ENCODE measurements at regions not wholly inside any gene's neighbourhood (a gene's known extent, or its start where the extent isn't known, plus 50 kb on each side); places are given as distances from the start of the nearest gene placed in this dataset.

DNA sequence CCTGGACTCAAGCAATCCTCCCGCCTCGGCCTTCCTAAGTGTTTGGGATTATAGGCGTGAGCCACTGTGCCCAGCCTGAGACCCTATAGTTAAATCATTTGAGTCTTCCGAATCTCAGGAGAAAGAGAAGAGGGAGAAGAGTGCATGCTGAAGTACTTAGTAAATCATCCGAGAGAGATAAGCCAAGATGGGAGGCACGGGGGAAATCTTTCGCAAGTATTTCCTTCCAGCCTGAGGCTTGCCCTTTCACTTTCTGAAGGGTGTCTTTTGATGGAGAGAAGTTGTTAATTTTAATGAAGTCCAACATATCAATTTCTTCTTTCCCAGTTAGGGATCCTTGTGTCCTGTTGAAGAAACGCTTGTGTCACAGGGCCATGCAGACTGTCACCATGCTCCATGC, 97.1 kb upstream of the SLC6A6 start:
- no peaks in the 10 kb centered on the region for H3K36me3 ChIP-seq (replicated peaks; ENCODE audit: control insufficient read depth, insufficient read depth, low read length)

DNA sequence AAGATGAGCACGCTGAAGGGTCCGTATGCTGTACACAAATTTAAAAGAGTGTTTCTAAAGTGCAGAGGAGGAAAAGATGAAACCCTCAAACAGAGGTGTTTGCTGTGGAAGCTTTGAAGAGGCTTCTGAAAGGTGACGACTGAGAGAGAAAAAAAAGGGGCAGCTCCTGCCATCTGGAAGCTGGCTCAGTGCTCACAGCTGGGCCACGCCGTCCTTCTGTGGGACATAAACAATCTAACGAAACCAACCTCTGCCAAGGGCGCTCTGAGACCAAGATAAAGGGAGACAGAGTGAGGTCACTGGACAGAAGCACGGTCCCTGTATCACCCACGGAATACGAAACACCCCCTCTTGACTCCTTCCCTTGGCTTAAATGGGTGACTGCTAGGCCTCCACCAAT, 96.3 kb upstream of the SLC6A6 start:
- no peak for DNase-seq

More for the DNA sequence above, 97.1 kb upstream of the SLC6A6 start:
- Histone ChIP-seq H3K27me3 (ENCODE audit: control insufficient read depth, insufficient read depth, low read length) (no peaks in the 10 kb centered on the region), H3K4me3 (ENCODE audit: insufficient read depth, low read depth, low read length) (no peak overlapping the region)
- no peak for DNase-seq

DNA sequence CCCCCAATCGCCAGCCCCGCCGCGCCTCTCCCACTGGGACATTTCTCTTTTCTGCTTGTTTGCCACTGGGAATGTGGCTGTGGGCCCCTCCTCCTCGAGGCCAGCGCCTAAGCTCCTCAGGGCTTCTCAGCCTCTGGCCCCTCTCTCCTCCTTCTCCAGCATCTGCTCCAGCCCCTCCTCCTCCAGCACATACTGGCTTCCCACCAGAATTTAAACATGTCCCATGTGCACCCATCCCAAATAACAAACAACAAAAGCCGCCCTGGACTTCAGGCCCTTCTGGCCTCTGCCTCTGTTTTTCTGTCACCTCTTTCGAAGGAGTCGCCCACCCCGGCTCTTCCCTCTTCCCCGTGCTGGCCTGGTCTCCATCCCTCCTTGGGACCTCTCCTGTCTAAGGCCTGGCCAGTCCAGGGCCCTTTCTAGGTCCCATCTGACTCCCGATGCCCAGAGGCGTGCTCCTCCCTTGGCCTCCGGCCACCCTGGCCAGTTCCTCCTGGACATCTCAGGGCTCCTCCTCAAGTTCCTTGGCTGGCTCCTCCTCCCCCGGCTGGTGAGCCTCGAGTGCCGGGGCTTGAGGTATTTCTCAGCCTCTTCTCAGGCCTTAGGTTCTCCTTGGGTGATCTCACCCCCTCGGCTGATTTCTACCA, 94.6 kb upstream of the SLC6A6 start:
- no peak for DNase-seq
- no peaks in the 10 kb centered on the region for H3K36me3 ChIP-seq (replicated peaks; ENCODE audit: control insufficient read depth, insufficient read depth, low read length)
- H3K4me3 ChIP-seq (ENCODE audit: insufficient read depth, low read depth, low read length) = no peak overlapping the region
- H3K27me3 ChIP-seq (ENCODE audit: control insufficient read depth, insufficient read depth, low read length) = peaks cover 2% of the 10 kb centered on the region

More for the DNA sequence above, 96.3 kb upstream of the SLC6A6 start:
- Histone ChIP-seq H3K36me3 (replicated peaks; ENCODE audit: control insufficient read depth, insufficient read depth, low read length) (no peaks in the 10 kb centered on the region), H3K27me3 (ENCODE audit: control insufficient read depth, insufficient read depth, low read length) (no peaks in the 10 kb centered on the region), H3K4me3 (ENCODE audit: insufficient read depth, low read depth, low read length) (no peak overlapping the region)

DNA sequence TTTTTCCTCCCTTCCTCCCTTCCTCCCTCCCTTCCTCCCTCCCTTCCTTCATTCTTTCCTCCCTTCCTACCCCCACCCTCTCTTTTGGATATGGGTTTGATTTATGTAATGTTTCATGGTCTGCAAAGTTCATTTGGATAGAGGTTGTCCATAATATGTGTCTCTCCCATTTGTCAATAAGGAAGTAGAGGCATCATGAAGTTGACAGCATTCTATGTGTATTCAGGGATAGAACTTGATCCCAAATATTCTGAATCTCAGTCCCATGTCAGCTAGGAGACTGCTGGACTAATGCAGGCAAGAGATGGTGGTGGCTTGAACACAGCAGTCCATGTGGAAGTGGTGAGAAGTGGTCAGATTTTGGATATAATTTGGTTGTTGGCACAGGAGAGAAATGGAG, 90.7 kb upstream of the SLC6A6 start:
- DNase-seq = no peak
- H3K4me3 ChIP-seq (ENCODE audit: insufficient read depth, low read depth, low read length) = no peak overlapping the region
- peaks cover 2% of the 10 kb centered on the region for H3K27me3 ChIP-seq (ENCODE audit: control insufficient read depth, insufficient read depth, low read length)
- no peaks in the 10 kb centered on the region for H3K36me3 ChIP-seq (replicated peaks; ENCODE audit: control insufficient read depth, insufficient read depth, low read length)

DNA sequence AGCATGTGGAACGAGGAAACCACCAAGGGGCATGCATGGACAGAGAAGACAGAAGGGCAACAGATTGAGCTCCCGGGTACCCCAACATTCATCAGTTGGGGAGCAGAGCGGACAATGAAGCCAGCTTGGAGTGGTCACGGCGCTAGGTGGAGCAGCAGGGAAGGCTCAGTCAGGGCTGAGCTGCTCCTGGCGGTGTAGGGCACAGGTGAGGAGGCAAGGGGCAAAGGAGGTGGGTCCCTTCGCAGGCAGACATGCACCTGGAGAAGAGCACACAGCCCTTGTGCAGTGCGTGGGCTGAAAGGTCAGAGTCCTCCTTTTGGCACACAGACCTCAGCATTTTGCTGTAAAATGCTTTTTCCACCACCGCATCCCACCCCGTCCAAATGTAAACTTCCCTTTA, 90.0 kb upstream of the SLC6A6 start:
- Histone ChIP-seq H3K4me3 (ENCODE audit: insufficient read depth, low read depth, low read length) (no peak overlapping the region), H3K27me3 (ENCODE audit: control insufficient read depth, insufficient read depth, low read length) (peaks cover 2% of the 10 kb centered on the region), H3K36me3 (replicated peaks; ENCODE audit: control insufficient read depth, insufficient read depth, low read length) (no peaks in the 10 kb centered on the region)
- DNase-seq = no peak

DNA sequence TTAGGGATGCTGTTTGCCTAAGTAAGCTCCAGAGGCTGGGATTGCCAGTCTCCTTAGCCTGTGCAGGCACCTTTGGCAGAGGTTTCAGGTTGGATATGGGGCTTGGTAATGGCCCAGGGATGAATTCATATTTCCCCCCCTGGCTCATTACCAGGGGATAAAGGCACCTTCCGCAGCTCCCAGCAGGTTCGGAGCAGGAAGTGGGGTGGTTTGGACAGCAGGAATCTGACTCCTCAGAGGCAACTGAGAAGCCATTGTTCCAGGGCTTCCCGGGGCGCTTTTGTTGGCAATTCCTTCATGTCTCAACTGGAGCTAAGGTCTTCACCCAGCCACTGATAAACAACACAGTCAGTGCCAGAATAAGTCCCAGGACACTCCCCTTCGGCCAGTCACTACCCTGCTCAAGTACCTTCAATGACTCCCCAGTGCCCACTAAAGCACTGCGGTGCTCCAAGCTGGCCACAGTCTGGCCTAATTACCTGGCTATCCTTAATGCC, 85.3 kb upstream of the SLC6A6 start:
- Histone ChIP-seq H3K27me3 (ENCODE audit: control insufficient read depth, insufficient read depth, low read length) (peaks cover 2% of the 10 kb centered on the region; the same call in 1 of the 2 replicates), H3K36me3 (replicated peaks; ENCODE audit: control insufficient read depth, insufficient read depth, low read length) (no peaks in the 10 kb centered on the region), H3K4me3 (ENCODE audit: insufficient read depth, low read depth, low read length) (no peak overlapping the region)
- no peak for DNase-seq

DNA sequence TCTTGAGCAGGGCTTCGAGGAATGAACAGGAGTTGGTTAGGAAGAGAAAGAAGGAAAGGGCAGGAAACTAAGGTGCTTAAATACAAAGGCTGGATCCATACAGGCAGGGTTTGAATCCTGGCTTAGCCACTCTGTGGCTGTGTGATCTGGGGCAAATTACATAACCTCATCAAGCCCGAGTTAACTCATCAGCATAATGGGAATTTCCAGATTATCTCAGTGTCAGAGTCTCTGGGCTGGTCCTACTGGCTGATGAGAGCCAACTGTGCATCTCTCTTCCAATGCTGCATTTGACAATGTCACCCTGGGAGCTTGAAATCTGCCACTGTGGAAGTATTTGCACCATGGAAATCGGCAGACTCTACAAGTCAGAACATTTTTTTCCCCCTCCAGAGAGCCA, 83.8 kb upstream of the SLC6A6 start:
- no peak for DNase-seq
- no peak overlapping the region for H3K4me3 ChIP-seq (ENCODE audit: insufficient read depth, low read depth, low read length)
- no peaks in the 10 kb centered on the region for H3K36me3 ChIP-seq (replicated peaks; ENCODE audit: control insufficient read depth, insufficient read depth, low read length)
- H3K27me3 ChIP-seq (ENCODE audit: control insufficient read depth, insufficient read depth, low read length) = no peaks in the 10 kb centered on the region

DNA sequence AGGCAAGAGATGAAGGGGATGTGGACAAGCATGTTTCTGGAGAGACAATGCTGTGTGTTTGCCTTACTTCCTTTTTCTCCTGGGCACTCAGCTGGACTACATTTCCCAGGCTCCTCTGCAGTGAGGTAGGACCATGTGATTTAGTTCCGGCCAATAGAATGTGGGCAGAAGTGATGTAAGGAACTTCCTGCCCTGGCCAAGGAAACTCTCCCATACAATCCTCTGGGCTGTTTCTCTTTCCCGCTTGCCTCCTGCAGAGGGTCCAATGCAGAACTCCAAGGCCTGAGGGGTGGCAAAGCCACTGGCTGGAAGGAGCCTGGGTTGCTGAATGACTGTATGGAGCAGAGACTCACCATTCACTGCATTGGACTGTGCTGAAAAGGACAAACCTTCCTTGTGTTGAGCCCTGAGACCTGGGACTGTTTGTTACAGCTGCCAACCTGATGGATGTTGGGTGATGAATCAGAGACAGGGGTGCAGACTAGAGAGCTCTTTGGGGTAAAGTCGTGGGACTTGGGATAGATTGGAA, 82.7 kb upstream of the SLC6A6 start:
- H3K4me3 ChIP-seq (ENCODE audit: insufficient read depth, low read depth, low read length) = peak overlapping the region; percentile 40
- DNase-seq = peak; percentile 92
- H3K27me3 ChIP-seq (ENCODE audit: control insufficient read depth, insufficient read depth, low read length) = no peaks in the 10 kb centered on the region
- no peaks in the 10 kb centered on the region for H3K36me3 ChIP-seq (replicated peaks; ENCODE audit: control insufficient read depth, insufficient read depth, low read length)

DNA sequence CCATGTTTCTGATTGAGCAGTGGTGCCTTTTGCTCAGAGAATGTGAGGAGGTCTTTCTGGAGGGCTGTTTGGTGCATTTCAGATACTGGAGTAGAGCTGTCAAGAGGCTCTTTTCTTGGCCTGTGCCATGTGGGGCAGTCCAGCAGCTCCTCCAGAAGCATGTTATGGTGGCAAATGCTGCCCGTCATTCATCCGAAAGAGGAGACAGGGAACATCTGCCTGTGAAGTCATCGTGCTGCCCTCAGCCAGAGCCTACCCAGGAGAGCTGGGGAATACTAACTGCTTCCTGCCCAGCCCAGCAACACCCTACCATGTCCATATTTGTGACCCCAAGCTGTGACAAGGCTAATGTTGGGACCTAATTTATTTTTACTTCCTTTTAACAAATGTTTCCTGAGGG, 82.2 kb upstream of the SLC6A6 start:
- DNase-seq = no peak
- H3K27me3 ChIP-seq (ENCODE audit: control insufficient read depth, insufficient read depth, low read length) = no peaks in the 10 kb centered on the region
- H3K36me3 ChIP-seq (replicated peaks; ENCODE audit: control insufficient read depth, insufficient read depth, low read length) = no peaks in the 10 kb centered on the region
- no peak overlapping the region for H3K4me3 ChIP-seq (ENCODE audit: insufficient read depth, low read depth, low read length)

DNA sequence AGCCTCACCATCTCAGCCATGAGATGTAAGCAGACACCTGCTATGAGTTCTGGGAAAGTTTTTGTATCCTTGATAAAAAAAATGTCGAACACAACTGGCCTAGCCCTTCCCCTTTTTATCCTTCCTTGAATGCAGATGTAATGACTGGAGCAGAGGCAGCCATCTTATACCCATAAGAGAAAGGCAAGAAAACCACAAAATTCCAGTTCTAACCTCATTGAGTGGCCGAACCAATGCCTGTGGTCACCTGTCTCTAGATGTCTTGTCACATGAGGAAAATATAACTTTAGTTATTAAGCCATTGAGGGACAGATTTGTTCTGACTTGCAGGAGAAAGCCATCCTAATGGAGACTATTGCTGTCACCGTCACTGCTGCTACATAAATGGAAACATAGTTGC, 80.4 kb upstream of the SLC6A6 start:
- H3K27me3 ChIP-seq (ENCODE audit: control insufficient read depth, insufficient read depth, low read length) = no peaks in the 10 kb centered on the region
- no peak overlapping the region for H3K4me3 ChIP-seq (ENCODE audit: insufficient read depth, low read depth, low read length)
- DNase-seq = no peak
- H3K36me3 ChIP-seq (replicated peaks; ENCODE audit: control insufficient read depth, insufficient read depth, low read length) = no peaks in the 10 kb centered on the region

DNA sequence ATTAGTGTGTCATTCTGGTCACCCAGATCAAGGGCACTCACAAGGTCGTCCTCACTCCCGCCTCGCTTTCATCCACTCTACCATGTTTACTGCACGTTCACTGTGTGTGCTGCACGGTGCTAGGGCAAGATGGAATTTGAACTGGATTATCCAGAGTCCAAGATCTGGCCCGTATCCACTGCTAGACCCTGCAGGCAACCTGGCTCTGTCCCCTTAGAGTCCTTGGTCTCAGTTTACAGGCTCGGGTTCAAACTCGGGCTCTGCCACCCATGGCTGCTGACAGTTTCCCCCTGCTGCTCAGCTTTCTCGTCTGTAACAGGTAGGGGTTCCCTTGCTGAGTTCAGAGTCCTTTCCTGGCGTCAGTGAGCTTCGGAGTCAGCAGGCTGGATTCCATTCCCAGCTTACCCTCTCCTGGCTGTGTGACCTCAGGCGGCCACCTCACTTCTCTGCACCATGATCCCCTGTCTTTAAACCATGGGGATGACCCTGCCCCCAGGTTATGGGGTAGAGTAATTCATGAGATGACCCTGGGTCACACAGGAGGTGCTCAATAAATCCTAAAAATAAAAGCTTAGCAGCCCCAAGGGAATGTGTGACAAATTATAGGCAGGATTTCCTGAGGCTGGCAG, 79.6 kb upstream of the SLC6A6 start:
- DNase-seq = no peak
- H3K27me3 ChIP-seq (ENCODE audit: control insufficient read depth, insufficient read depth, low read length) = no peaks in the 10 kb centered on the region
- no peaks in the 10 kb centered on the region for H3K36me3 ChIP-seq (replicated peaks; ENCODE audit: control insufficient read depth, insufficient read depth, low read length)
- H3K4me3 ChIP-seq (ENCODE audit: insufficient read depth, low read depth, low read length) = no peak overlapping the region

DNA sequence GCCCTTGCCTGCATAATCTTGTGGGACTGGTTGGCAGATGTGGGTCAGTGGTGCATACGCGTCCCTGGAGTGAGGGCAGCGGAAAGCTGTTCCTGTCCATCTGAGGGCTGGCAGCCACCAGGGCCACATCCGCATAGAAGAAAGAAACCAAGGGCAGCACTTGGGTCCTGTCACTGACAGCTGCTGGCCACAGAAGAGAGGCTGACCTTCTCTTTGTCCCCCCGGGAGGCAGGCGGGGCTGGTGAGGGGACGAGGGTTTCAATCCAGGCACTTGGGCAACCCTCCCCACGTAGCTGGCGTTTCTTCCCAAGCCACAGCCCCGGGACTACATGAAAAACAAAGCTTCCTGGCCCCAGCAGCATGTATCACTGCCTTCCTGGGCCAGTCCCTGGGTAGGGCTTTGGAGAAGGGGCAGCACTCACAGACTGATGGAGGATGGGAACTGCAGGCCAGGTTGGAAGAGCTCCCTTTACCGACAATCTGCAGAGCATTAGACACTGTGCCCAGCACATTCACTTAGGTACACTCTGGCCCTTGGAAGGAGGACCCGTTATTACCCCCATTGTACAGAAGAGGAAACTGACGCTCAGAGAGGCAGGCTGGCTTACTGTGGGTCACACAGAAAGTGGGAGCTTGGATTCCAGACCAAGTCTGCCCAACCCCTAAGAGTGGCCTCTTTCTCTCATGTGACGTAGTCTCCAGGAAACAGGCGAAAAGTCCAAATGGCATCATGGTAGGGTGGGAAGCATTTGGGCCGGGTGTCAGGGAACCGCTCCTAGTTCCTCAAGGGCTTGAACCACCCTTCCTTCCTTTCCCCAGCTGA, 78.8 kb upstream of the SLC6A6 start:
- DNase-seq = no peak
- no peaks in the 10 kb centered on the region for H3K36me3 ChIP-seq (replicated peaks; ENCODE audit: control insufficient read depth, insufficient read depth, low read length)
- H3K4me3 ChIP-seq (ENCODE audit: insufficient read depth, low read depth, low read length) = no peak overlapping the region
- no peaks in the 10 kb centered on the region for H3K27me3 ChIP-seq (ENCODE audit: control insufficient read depth, insufficient read depth, low read length)

DNA sequence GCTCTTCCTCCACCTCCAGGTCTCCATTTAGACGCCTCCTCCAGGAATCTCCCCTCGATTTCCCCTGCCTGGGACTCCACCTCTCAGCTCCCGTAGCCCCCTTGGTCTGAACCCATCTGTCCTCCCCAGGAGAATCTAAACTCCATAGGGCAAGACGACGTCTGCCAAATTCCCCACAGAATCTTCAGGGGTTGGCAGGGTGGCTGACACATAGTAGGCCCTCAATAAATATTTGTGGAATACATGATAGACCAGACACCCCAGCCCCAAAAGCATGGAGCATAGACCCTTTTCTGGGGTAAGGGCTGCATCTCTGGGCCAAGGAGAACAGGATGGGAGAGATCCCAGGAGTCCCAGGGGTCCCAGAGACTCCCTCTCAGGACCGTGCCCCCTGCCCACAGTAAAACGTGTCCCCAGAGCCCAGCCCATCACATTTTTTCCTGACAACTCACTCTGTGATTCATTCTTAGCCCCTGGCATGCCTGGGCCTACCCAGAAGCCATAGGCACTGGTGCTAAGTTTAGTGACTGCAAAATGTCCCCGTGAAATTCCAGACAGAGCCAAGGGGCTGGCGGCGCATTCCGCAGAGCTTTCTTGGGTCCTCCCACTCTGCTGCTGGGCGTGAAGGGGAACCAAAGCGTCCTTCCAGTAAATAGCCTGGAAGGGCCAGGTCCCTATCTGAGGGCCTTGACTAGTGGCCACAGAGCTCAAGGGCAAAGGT, 78.0 kb upstream of the SLC6A6 start:
- DNase-seq = no peak
- Histone ChIP-seq H3K4me3 (ENCODE audit: insufficient read depth, low read depth, low read length) (no peak overlapping the region), H3K36me3 (replicated peaks; ENCODE audit: control insufficient read depth, insufficient read depth, low read length) (no peaks in the 10 kb centered on the region), H3K27me3 (ENCODE audit: control insufficient read depth, insufficient read depth, low read length) (no peaks in the 10 kb centered on the region)

DNA sequence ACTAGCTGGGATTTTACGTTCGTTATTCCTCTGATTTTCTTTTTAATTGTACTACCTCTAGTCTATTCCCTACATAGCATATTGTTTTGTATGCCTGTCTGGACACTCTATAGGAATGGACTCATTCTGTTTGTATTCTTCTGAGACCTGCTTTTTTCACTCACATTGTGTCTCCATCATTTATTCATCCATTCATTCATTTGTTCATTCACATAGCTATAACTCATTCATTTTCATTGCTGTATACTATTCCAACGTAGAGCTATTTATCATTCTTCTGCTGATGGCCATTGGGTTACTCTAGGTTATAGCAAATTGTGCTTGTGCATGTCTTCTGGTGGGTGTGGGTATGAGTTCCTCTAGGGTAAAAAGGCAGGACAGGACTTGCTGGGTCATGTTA, 74.0 kb upstream of the SLC6A6 start:
- no peaks in the 10 kb centered on the region; the same call in 1 of the 2 replicates for H3K27me3 ChIP-seq (ENCODE audit: control insufficient read depth, insufficient read depth, low read length)
- no peak for DNase-seq
- no peaks in the 10 kb centered on the region for H3K36me3 ChIP-seq (replicated peaks; ENCODE audit: control insufficient read depth, insufficient read depth, low read length)
- no peak overlapping the region for H3K4me3 ChIP-seq (ENCODE audit: insufficient read depth, low read depth, low read length)

All from H7 (cell line).